GM12878 (cell line): ENCODE measurements at regions not wholly inside any gene's neighbourhood (a gene's known extent, or its start where the extent isn't known, plus 50 kb on each side); places are given as distances from the start of the nearest gene placed in this dataset.

Experiments
- ATAC-seq: fragments of 200-7000 bp; cut with Tn5 transposase; 3 replicates; pipeline ENCODE4 v1.9.1; 2020; ENCODE audit warnings: mild to moderate bottlenecking, moderate library complexity
- BruUV-seq: library from RNA; stranded (reverse); fragments of 400-500 nt; replicated peaks from 2 replicates; lab custom pipeline; 2021; lab: Mats Ljungman, UMichigan
- CTCF ChIA-PET: fragments of 300-600 bp; sonication (Branson Sonifier 250); formaldehyde crosslinking; extraction: SDS; loops from one replicate; lab custom pipeline; 2021; ENCODE audit warnings: inconsistent platforms; lab: Yijun Ruan, JAX
- POLR2A ChIA-PET: fragments of 350-600 bp; formaldehyde crosslinking; extraction: SDS; loops from one replicate; lab custom pipeline; 2021; ENCODE audit warnings: inconsistent platforms; lab: Charles Lee
- RAD21 ChIA-PET: fragments of 300-600 bp; sonication (Branson Sonifier 250); formaldehyde crosslinking; loops from one replicate; lab custom pipeline; 2023; ENCODE audit warnings: antibody characterized with exemption; ENCODE audit not compliant: unreplicated experiment; lab: Charles Lee
- SMC1A ChIA-PET: fragments of 300-600 bp; sonication (Branson Sonifier 250); formaldehyde crosslinking; loops from one replicate; lab custom pipeline; 2023; ENCODE audit not compliant: unreplicated experiment, uncharacterized antibody; lab: Charles Lee
- DNase-seq: peaks from one replicate; pipeline ENCODE4 v3.0.0-alpha.2; 2011; ENCODE audit warnings: low read depth, low spot score
- FAIRE-seq: peaks from 3 replicates; lab custom pipeline; 2011; peaks lifted over from hg19 to GRCh38; lab: Jason Lieb, UNC
- H2AFZ ChIP-seq: 2 replicates; pipeline ENCODE4 v1.6.0; 2011; ENCODE audit warnings: low read depth, low read length, control low read depth; ENCODE audit not compliant: control insufficient read depth
- H3K27ac ChIP-seq: 2 replicates; pipeline ENCODE4 v1.5.1; 2011; ENCODE audit warnings: control low read depth; ENCODE audit not compliant: control insufficient read depth, insufficient read depth
- H3K27me3 ChIP-seq, 2 experiments: replicated peaks in 1 of 2; 2 replicates each; pipeline versions ENCODE4 v1.6.0 to v1.6.1; 2011; ENCODE audit warnings: low read length in 1 of 2; ENCODE audit not compliant: control insufficient read depth in 2 of 2, insufficient read depth in 2 of 2
- H3K36me3 ChIP-seq, 2 experiments: 2 replicates each; pipeline ENCODE4 v1.5.1; 2011; ENCODE audit warnings: low read length in 1 of 2; ENCODE audit not compliant: control insufficient read depth in 2 of 2, insufficient read depth in 2 of 2
- H3K4me1 ChIP-seq: 2 replicates; pipeline ENCODE4 v1.6.1; 2011; ENCODE audit warnings: mild to moderate bottlenecking, low read length, moderate library complexity, mixed read lengths; ENCODE audit not compliant: control insufficient read depth, insufficient read depth
- H3K4me2 ChIP-seq: 2 replicates; pipeline ENCODE4 v1.6.0; 2011; ENCODE audit warnings: control low read depth; ENCODE audit not compliant: control insufficient read depth, insufficient read depth
- H3K4me3 ChIP-seq: fragments of 200-600 bp; sonication (generic); 2 replicates; pipeline ENCODE4 v1.5.1; 2016
- H3K79me2 ChIP-seq: 2 replicates; pipeline ENCODE4 v1.6.0; 2011; ENCODE audit warnings: low read length; ENCODE audit not compliant: control insufficient read depth, insufficient read depth
- H3K9ac ChIP-seq: 2 replicates; pipeline ENCODE4 v1.8.0; 2011; ENCODE audit warnings: low read length, control low read depth, mixed read lengths; ENCODE audit not compliant: control insufficient read depth, insufficient read depth
- H3K9me3 ChIP-seq: replicated peaks from 3 replicates; pipeline ENCODE4 v1.5.1; 2011; ENCODE audit warnings: mild to moderate bottlenecking, low read length; ENCODE audit not compliant: control insufficient read depth, insufficient read depth
- H4K20me1 ChIP-seq: 2 replicates; pipeline ENCODE4 v1.6.0; 2011; ENCODE audit not compliant: control insufficient read depth, insufficient read depth
- BCLAF1 ChIP-seq: fragments of 450-650 bp; IDR thresholded peaks from 2 replicates; pipeline ENCODE4 v1.6.1; 2017; ENCODE audit warnings: antibody characterized with exemption, mild to moderate bottlenecking, moderate library complexity
- CHD1 ChIP-seq: IDR thresholded peaks from 2 replicates; pipeline ENCODE4 v1.6.1; 2012; ENCODE audit warnings: low read depth, low read length, improper control_type of control experiment
- CHD2 ChIP-seq: IDR thresholded peaks from 2 replicates; pipeline ENCODE4 v1.6.1; 2011; ENCODE audit warnings: low read depth, low read length, improper control_type of control experiment, borderline replicate concordance
- CREB1 ChIP-seq: IDR thresholded peaks from 2 replicates; pipeline ENCODE4 v1.6.1; 2012; ENCODE audit warnings: low read depth, mild to moderate bottlenecking, inconsistent platforms
- ESRRA ChIP-seq: IDR thresholded peaks from 2 replicates; pipeline ENCODE4 v1.6.1; 2012; ENCODE audit warnings: mild to moderate bottlenecking, low read length, improper control_type of control experiment
- FOXM1 ChIP-seq: IDR thresholded peaks from 2 replicates; pipeline ENCODE4 v1.6.1; 2012; ENCODE audit warnings: low read depth, mild to moderate bottlenecking, inconsistent platforms, low read length, moderate library complexity
- GATAD2B ChIP-seq: fragments of 450-650 bp; conservative IDR thresholded peaks from 2 replicates; pipeline ENCODE4 v1.6.1; 2017; ENCODE audit warnings: low read depth, mild to moderate bottlenecking, moderate library complexity
- IKZF2 ChIP-seq, 2 experiments: fragments of 450-650 bp; IDR thresholded peaks; 2 replicates each; pipeline ENCODE4 v1.6.1; 2017; ENCODE audit warnings: mild to moderate bottlenecking in 2 of 2, moderate library complexity in 2 of 2
- KAT2A ChIP-seq: conservative IDR thresholded peaks from 2 replicates; pipeline ENCODE4 v1.6.1; 2011; ENCODE audit warnings: low read depth, low read length; ENCODE audit not compliant: control insufficient read depth
- NR2C1 ChIP-seq: fragments of 450-650 bp; IDR thresholded peaks from 2 replicates; pipeline ENCODE4 v1.6.1; 2017; ENCODE audit warnings: antibody characterized with exemption, mild to moderate bottlenecking, moderate library complexity
- POLR2AphosphoS2 ChIP-seq: IDR thresholded peaks from 2 replicates; pipeline ENCODE4 v1.6.1; 2011; ENCODE audit warnings: low read depth, mild to moderate bottlenecking, low read length, improper control_type of control experiment, moderate library complexity
- SRF ChIP-seq, 2 experiments: IDR thresholded peaks; 2 replicates each; pipeline ENCODE4 v1.6.1; 2011; ENCODE audit warnings: low read depth in 2 of 2, low read length in 2 of 2, mild to moderate bottlenecking in 1 of 2, moderate library complexity in 1 of 2
- SUZ12 ChIP-seq: fragments of 200-600 bp; sonication (generic); IDR thresholded peaks from one replicate; pipeline ENCODE4 v1.6.1; 2018; ENCODE audit warnings: antibody characterized with exemption, mild to moderate bottlenecking; ENCODE audit not compliant: unreplicated experiment
- ZBTB33 ChIP-seq: fragments of 450-650 bp; IDR thresholded peaks from 2 replicates; pipeline ENCODE4 v1.6.1; 2017; ENCODE audit warnings: mild to moderate bottlenecking
- WGBS: methylation state at CpG from one replicate; pipeline ENCODE4 v1.1.6; 2016; ENCODE audit warnings: low lambda C conversion rate; ENCODE audit not compliant: insufficient replicate concordance, insufficient coverage; ENCODE audit errors: missing lambda C conversion rate; 5-methylcytosine and 5-hydroxymethylcytosine counted together
- in situ Hi-C: fragments of 300-500 bp; cut with MboI; formaldehyde crosslinking; loops from 9 replicates; pipeline ENCODE4 v1.14.3; 2018; ENCODE audit warnings: mixed read lengths
- intact Hi-C: fragments of 100-400 bp; cut with micrococcal nuclease; formaldehyde crosslinking; loops from one replicate; pipeline ENCODE4 v1.14.2; 2022; ENCODE audit not compliant: unreplicated experiment
- TF ChIP-seq, protein P1 (sequence below): fragments of 450-650 bp; IDR thresholded peaks from 2 replicates; pipeline ENCODE4 v1.6.1; 2017; ENCODE audit warnings: mild to moderate bottlenecking, moderate library complexity
- TF ChIP-seq, protein P2 (sequence below): IDR thresholded peaks from 2 replicates; pipeline ENCODE4 v1.6.1; 2011; ENCODE audit warnings: low read depth, mild to moderate bottlenecking, low read length, moderate library complexity, borderline replicate concordance; ENCODE audit errors: extremely low read depth

- Histone ChIP-seq H2AFZ (no peak overlapping the region), H3K27ac (no peak overlapping the region), H3K9ac (no peak overlapping the region), H3K36me3 (no peaks in the 10 kb centered on the region), H3K27me3 (no peaks in the 10 kb centered on the region), H3K4me1 (no peaks in the 10 kb centered on the region), H3K79me2 (no peaks in the 10 kb centered on the region), H4K20me1 (no peaks in the 10 kb centered on the region), H3K4me3 (no peak overlapping the region), H3K4me2 (no peak overlapping the region), H3K9me3 (no peaks in the 10 kb centered on the region)
- in situ Hi-C loops: no loop called here
- CTCF ChIA-PET: no interaction called here
- DNase-seq (no peak), ATAC-seq (no peak), FAIRE-seq (no peak)
- no TSS peak for BruUV-seq
- RAD21 ChIA-PET: no interaction called here
- 0% methylated on average over 1 of the region's 1 CpG for WGBS
- SMC1A ChIA-PET: no interaction called here
- POLR2A ChIA-PET: no interaction called here
- TF ChIP-seq CHD1: no peak
- TF ChIP-seq, protein P1, sequence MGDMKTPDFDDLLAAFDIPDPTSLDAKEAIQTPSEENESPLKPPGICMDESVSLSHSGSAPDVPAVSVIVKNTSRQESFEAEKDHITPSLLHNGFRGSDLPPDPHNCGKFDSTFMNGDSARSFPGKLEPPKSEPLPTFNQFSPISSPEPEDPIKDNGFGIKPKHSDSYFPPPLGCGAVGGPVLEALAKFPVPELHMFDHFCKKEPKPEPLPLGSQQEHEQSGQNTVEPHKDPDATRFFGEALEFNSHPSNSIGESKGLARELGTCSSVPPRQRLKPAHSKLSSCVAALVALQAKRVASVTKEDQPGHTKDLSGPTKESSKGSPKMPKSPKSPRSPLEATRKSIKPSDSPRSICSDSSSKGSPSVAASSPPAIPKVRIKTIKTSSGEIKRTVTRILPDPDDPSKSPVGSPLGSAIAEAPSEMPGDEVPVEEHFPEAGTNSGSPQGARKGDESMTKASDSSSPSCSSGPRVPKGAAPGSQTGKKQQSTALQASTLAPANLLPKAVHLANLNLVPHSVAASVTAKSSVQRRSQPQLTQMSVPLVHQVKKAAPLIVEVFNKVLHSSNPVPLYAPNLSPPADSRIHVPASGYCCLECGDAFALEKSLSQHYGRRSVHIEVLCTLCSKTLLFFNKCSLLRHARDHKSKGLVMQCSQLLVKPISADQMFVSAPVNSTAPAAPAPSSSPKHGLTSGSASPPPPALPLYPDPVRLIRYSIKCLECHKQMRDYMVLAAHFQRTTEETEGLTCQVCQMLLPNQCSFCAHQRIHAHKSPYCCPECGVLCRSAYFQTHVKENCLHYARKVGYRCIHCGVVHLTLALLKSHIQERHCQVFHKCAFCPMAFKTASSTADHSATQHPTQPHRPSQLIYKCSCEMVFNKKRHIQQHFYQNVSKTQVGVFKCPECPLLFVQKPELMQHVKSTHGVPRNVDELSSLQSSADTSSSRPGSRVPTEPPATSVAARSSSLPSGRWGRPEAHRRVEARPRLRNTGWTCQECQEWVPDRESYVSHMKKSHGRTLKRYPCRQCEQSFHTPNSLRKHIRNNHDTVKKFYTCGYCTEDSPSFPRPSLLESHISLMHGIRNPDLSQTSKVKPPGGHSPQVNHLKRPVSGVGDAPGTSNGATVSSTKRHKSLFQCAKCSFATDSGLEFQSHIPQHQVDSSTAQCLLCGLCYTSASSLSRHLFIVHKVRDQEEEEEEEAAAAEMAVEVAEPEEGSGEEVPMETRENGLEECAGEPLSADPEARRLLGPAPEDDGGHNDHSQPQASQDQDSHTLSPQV: no peak
- no peak for TF ChIP-seq NR2C1
- no peak for TF ChIP-seq BCLAF1
- no peak for TF ChIP-seq KAT2A
- no peak for TF ChIP-seq CHD2
- TF ChIP-seq, protein P2, sequence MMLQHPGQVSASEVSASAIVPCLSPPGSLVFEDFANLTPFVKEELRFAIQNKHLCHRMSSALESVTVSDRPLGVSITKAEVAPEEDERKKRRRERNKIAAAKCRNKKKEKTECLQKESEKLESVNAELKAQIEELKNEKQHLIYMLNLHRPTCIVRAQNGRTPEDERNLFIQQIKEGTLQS: no peak
- TF ChIP-seq SUZ12: no peak
- TF ChIP-seq POLR2AphosphoS2: no peak
- TF ChIP-seq ZBTB33: no peak
- TF ChIP-seq SRF (IDR thresholded peaks at IDR 0.05; ENCODE audit: low read depth in 2 of 2, low read length in 2 of 2): no peak
- TF ChIP-seq FOXM1: no peak
- no peak for TF ChIP-seq ESRRA
- no peak for TF ChIP-seq GATAD2B
- no peak for TF ChIP-seq CREB1
- no peak for TF ChIP-seq IKZF2 (IDR thresholded peaks at IDR 0.05)
- intact Hi-C loops: no loop called here
These were observed 213.0 kb downstream of the ATP23 start for GRCh38 chr12:58154359-58154758.
